ENCODE measurements at regions not wholly inside any gene's neighbourhood (a gene's known extent, or its start where the extent isn't known, plus 50 kb on each side); places are given as distances from the start of the nearest gene placed in this dataset.

GRCh38 chr3:3241596-3241995 is 62.1 kb upstream of the CRBN start:
- H3K36me3 ChIP-seq (replicated peaks in 1 of 2; ENCODE audit: control insufficient read depth in 1 of 2, insufficient read depth in 2 of 2, low read length in 2 of 2) = no peaks in the 10 kb centered on the region
- H3K27ac ChIP-seq (ENCODE audit: low read depth in 1 of 2, low read length in 2 of 2) = no peak overlapping the region
- no peak for DNase-seq
- no peak for TF ChIP-seq CTCF (IDR thresholded peaks at IDR 0.05)
- H3K27me3 Mint-ChIP-seq (ENCODE audit: low read depth in 3 of 3) = peaks cover 0 to 2% (median 0%) of the 10 kb centered on the region in 3 donors
- no peaks in the 10 kb centered on the region for H3K36me3 Mint-ChIP-seq
- H3K4me2 ChIP-seq (replicated peaks; ENCODE audit: extremely low read depth, low read length, poor library complexity, severe bottlenecking) = no peak overlapping the region
- H3K27ac Mint-ChIP-seq = no peak overlapping the region
- no peak overlapping the region for H3K9ac ChIP-seq (ENCODE audit: insufficient read depth, low read length, poor library complexity, severe bottlenecking)
- WGBS (ENCODE audit: insufficient coverage) = no CpG with 5 or more reads among the region's 4 CpGs
- H3K9me3 ChIP-seq (replicated peaks in 1 of 2; ENCODE audit: control insufficient read depth in 1 of 2, insufficient read depth in 1 of 2, low read length in 2 of 2) = no peaks in the 10 kb centered on the region
- no peaks in the 10 kb centered on the region for H3K4me1 ChIP-seq (ENCODE audit: control insufficient read depth in 1 of 2, insufficient read depth in 2 of 2, low read length in 2 of 2)
- H3K4me3 Mint-ChIP-seq = no peak overlapping the region
- no peak overlapping the region for H2AFZ ChIP-seq (ENCODE audit: insufficient read depth, low read depth, low read length, poor library complexity, severe bottlenecking)
- no peaks in the 10 kb centered on the region for H3K27me3 ChIP-seq (ENCODE audit: control insufficient read depth in 2 of 2, insufficient read depth in 2 of 2, low read length in 2 of 2)
- H3K4me3 ChIP-seq (replicated peaks in 1 of 3; ENCODE audit: low read depth in 2 of 3, low read length in 3 of 3) = no peak overlapping the region
- intact Hi-C loops (cut with micrococcal nuclease) = no loop called here
- H3K79me2 ChIP-seq (ENCODE audit: insufficient read depth, low read length) = no peaks in the 10 kb centered on the region
- no peaks in the 10 kb centered on the region for H4K20me1 ChIP-seq (ENCODE audit: insufficient read depth, low read length)
- no peaks in the 10 kb centered on the region for H3K4me1 Mint-ChIP-seq
- peaks cover 0 to 6% (median 0%) of the 10 kb centered on the region in 7 donors for H3K9me3 Mint-ChIP-seq

- Mint-ChIP-seq H3K27me3 (ENCODE audit: low read depth in 3 of 3) (peaks cover 0 to 2% (median 0%) of the 10 kb centered on the region in 3 donors), H3K9me3 (peaks cover 0 to 6% (median 0%) of the 10 kb centered on the region in 7 donors), H3K36me3 (no peaks in the 10 kb centered on the region), H3K27ac (no peak overlapping the region), H3K4me3 (no peak overlapping the region), H3K4me1 (no peaks in the 10 kb centered on the region)
- DNase-seq = no peak
- Histone ChIP-seq H2AFZ (ENCODE audit: insufficient read depth, low read depth, low read length, poor library complexity, severe bottlenecking) (no peak overlapping the region), H4K20me1 (ENCODE audit: insufficient read depth, low read length) (no peaks in the 10 kb centered on the region), H3K27me3 (ENCODE audit: control insufficient read depth in 2 of 2, insufficient read depth in 2 of 2, low read length in 2 of 2) (no peaks in the 10 kb centered on the region), H3K4me2 (replicated peaks; ENCODE audit: extremely low read depth, low read length, poor library complexity, severe bottlenecking) (no peak overlapping the region), H3K9me3 (replicated peaks in 1 of 2; ENCODE audit: control insufficient read depth in 1 of 2, insufficient read depth in 1 of 2, low read length in 2 of 2) (no peaks in the 10 kb centered on the region), H3K36me3 (replicated peaks in 1 of 2; ENCODE audit: control insufficient read depth in 1 of 2, insufficient read depth in 2 of 2, low read length in 2 of 2) (no peaks in the 10 kb centered on the region), H3K79me2 (ENCODE audit: insufficient read depth, low read length) (no peaks in the 10 kb centered on the region), H3K9ac (ENCODE audit: insufficient read depth, low read length, poor library complexity, severe bottlenecking) (no peak overlapping the region), H3K4me1 (ENCODE audit: control insufficient read depth in 1 of 2, insufficient read depth in 2 of 2, low read length in 2 of 2) (no peaks in the 10 kb centered on the region), H3K4me3 (replicated peaks in 1 of 3; ENCODE audit: low read depth in 2 of 3, low read length in 3 of 3) (no peak overlapping the region), H3K27ac (ENCODE audit: low read depth in 1 of 2, low read length in 2 of 2) (no peak overlapping the region)
- 50% methylated on average over 1 of the region's 3 CpGs for WGBS (ENCODE audit: insufficient coverage)
- intact Hi-C loops (cut with micrococcal nuclease) = no loop called here
- no peak for TF ChIP-seq CTCF (IDR thresholded peaks at IDR 0.05)
Observed at GRCh38 chr3:3240986-3241385, 61.5 kb upstream of the CRBN start.
